SK-N-SH (cell line): ENCODE measurements at regions not wholly inside any gene's neighbourhood (a gene's known extent, or its start where the extent isn't known, plus 50 kb on each side); places are given as distances from the start of the nearest gene placed in this dataset.

Source experiments
- CTCF ChIA-PET: fragments of 300-600, 350-600 bp; formaldehyde crosslinking; extraction: SDS; loops from one replicate; lab custom pipeline; 2021; lab: Yijun Ruan, JAX
- POLR2A ChIA-PET: fragments of 350-600 bp; sonication (Branson Sonifier 250); formaldehyde crosslinking; extraction: SDS; loops from one replicate; lab custom pipeline; 2020; ENCODE audit warnings: antibody characterized with exemption, inconsistent platforms; lab: Yijun Ruan, JAX
- DNase-seq: peaks from one replicate; pipeline ENCODE4 v3.0.0; 2012
- H2AFZ ChIP-seq: fragments of 200-600 bp; sonication (generic); 2 replicates; pipeline ENCODE4 v1.8.1; 2016; ENCODE audit warnings: antibody characterized with exemption, mild to moderate bottlenecking, low read depth
- H3F3A ChIP-seq: fragments of 200-600 bp; sonication (generic); replicated peaks from 2 replicates; pipeline ENCODE3; 2016; ENCODE audit warnings: antibody characterized with exemption, mild to moderate bottlenecking; ENCODE audit not compliant: insufficient read depth
- H3K27ac ChIP-seq, 2 experiments: fragments of 200-500 bp in 1 of 2; fragments of 200-600 bp in 1 of 2; sonication (Bioruptor generic) in 1 of 2; sonication (generic), shearing (Covaris generic) in 1 of 2; 2 replicates each; pipeline versions ENCODE4 v1.5.1 to v1.6.1; 2014 to 2016; ENCODE audit warnings: low read depth in 2 of 2, inconsistent platforms in 1 of 2, low read length in 1 of 2, mild to moderate bottlenecking in 1 of 2, mixed read lengths in 1 of 2
- H3K27me3 ChIP-seq: fragments of 200-600 bp; sonication (generic), shearing (Covaris generic); 2 replicates; pipeline ENCODE4 v1.6.1; 2016; ENCODE audit warnings: mixed run types; ENCODE audit not compliant: insufficient read depth
- H3K36me3 ChIP-seq, 2 experiments: fragments of 200-500 bp in 1 of 2; fragments of 200-600 bp in 1 of 2; sonication (Bioruptor generic) in 1 of 2; sonication (generic) in 1 of 2; replicated peaks in 1 of 2; 2 replicates each; pipeline versions ENCODE3 to v1.5.1; 2014 to 2016; ENCODE audit warnings: low read length in 1 of 2, mild to moderate bottlenecking in 1 of 2; ENCODE audit not compliant: insufficient read depth in 2 of 2, control insufficient read depth in 1 of 2
- H3K4me1 ChIP-seq, 2 experiments: fragments of 200-500 bp in 1 of 2; fragments of 200-600 bp in 1 of 2; sonication (Bioruptor generic) in 1 of 2; sonication (generic), shearing (Covaris generic) in 1 of 2; 2 replicates each; pipeline versions ENCODE4 v1.5.1 to v1.6.1; 2014 to 2016; ENCODE audit warnings: low read depth in 1 of 2, low read length in 1 of 2, mixed run types in 1 of 2; ENCODE audit not compliant: insufficient read depth in 2 of 2, control insufficient read depth in 1 of 2
- H3K4me2 ChIP-seq: fragments of 200-600 bp; sonication (generic), shearing (Covaris generic); 2 replicates; pipeline ENCODE4 v1.6.1; 2017; ENCODE audit warnings: mixed run types
- H3K4me3 ChIP-seq, 2 experiments: fragments of 200-500 bp in 1 of 2; fragments of 200-600 bp in 1 of 2; sonication (Bioruptor generic) in 1 of 2; sonication (generic), shearing (Covaris generic) in 1 of 2; 2 replicates each; pipeline versions ENCODE4 v1.5.1 to v1.8.1; 2014 to 2016; ENCODE audit warnings: low read depth in 2 of 2, inconsistent platforms in 1 of 2, low read length in 1 of 2, mild to moderate bottlenecking in 1 of 2, mixed read lengths in 1 of 2, moderate library complexity in 1 of 2
- H3K79me2 ChIP-seq: fragments of 200-600 bp; sonication (generic); 2 replicates; pipeline ENCODE4 v1.8.1; 2017; ENCODE audit warnings: mild to moderate bottlenecking; ENCODE audit not compliant: insufficient read depth
- H3K9ac ChIP-seq: fragments of 200-600 bp; sonication (generic); 2 replicates; pipeline ENCODE4 v1.6.1; 2017; ENCODE audit warnings: mixed run types
- H3K9me2 ChIP-seq: fragments of 200-600 bp; sonication (generic); 2 replicates; pipeline ENCODE4 v1.6.1; 2017; ENCODE audit warnings: mixed run types
- H3K9me3 ChIP-seq: fragments of 200-600 bp; sonication (generic); 2 replicates; pipeline ENCODE4 v1.6.1; 2017; ENCODE audit warnings: mixed run types, mild to moderate bottlenecking, moderate library complexity
- H4K20me1 ChIP-seq: fragments of 200-600 bp; sonication (generic); 2 replicates; pipeline ENCODE4 v1.6.1; 2017; ENCODE audit warnings: mild to moderate bottlenecking, mixed run types; ENCODE audit not compliant: insufficient read depth
- CHD2 ChIP-seq: fragments of 150-350 bp; IDR thresholded peaks from 2 replicates; pipeline ENCODE4 v1.6.1; 2018; ENCODE audit warnings: low read length; ENCODE audit not compliant: partially characterized antibody
- ELF1 ChIP-seq: IDR thresholded peaks from 2 replicates; pipeline ENCODE4 v1.4.0; 2012
- EP300 ChIP-seq, 2 experiments: IDR thresholded peaks; 2 replicates each; pipeline versions ENCODE4 v1.4.0 to v1.6.1; 2012; ENCODE audit warnings: borderline replicate concordance in 1 of 2, low read depth in 1 of 2, low read length in 1 of 2
- EZH2phosphoT487 ChIP-seq: fragments of 200-600 bp; sonication (generic); IDR thresholded peaks from 2 replicates; pipeline ENCODE4 v1.6.1; 2017; ENCODE audit warnings: low read depth, mixed run types, mild to moderate bottlenecking, antibody characterized with exemption, moderate library complexity, borderline replicate concordance
- FOXJ3 ChIP-seq: sonication (generic); formaldehyde crosslinking; IDR thresholded peaks from 2 replicates; pipeline ENCODE4 v1.5.1; 2020; ENCODE audit warnings: mild to moderate bottlenecking, missing genetic modification reagents
- FOXM1 ChIP-seq: IDR thresholded peaks from 2 replicates; pipeline ENCODE4 v1.4.0; 2012; ENCODE audit warnings: low read depth, mild to moderate bottlenecking
- GABPA ChIP-seq: IDR thresholded peaks from 2 replicates; pipeline ENCODE4 v1.4.0; 2012; ENCODE audit warnings: low read depth, mild to moderate bottlenecking
- JUND ChIP-seq: IDR thresholded peaks from 2 replicates; pipeline ENCODE4 v1.4.0; 2012
- MAX ChIP-seq: IDR thresholded peaks from 2 replicates; pipeline ENCODE4 v1.4.0; 2012; ENCODE audit warnings: low read depth
- MXI1 ChIP-seq: IDR thresholded peaks from 2 replicates; pipeline ENCODE4 v1.6.1; 2012; ENCODE audit warnings: mild to moderate bottlenecking, low read depth, low read length, improper control_type of control experiment
- NRF1 ChIP-seq: IDR thresholded peaks from 2 replicates; pipeline ENCODE4 v1.6.1; 2012; ENCODE audit warnings: low read depth, mild to moderate bottlenecking, low read length
- RAD21 ChIP-seq: IDR thresholded peaks from 2 replicates; pipeline ENCODE4 v1.6.1; 2012; ENCODE audit warnings: mild to moderate bottlenecking, low read length
- RFX5 ChIP-seq: IDR thresholded peaks from 2 replicates; pipeline ENCODE4 v1.6.1; 2012; ENCODE audit warnings: mild to moderate bottlenecking, improper control_type of control experiment, low read length
- RXRA ChIP-seq: IDR thresholded peaks from 2 replicates; pipeline ENCODE4 v1.4.0; 2012; ENCODE audit warnings: low read depth, mild to moderate bottlenecking, borderline replicate concordance
- SMC3 ChIP-seq: IDR thresholded peaks from 2 replicates; pipeline ENCODE4 v1.6.1; 2012; ENCODE audit warnings: low read depth, low read length, improper control_type of control experiment
- TAF1 ChIP-seq: IDR thresholded peaks from 2 replicates; pipeline ENCODE4 v1.6.1; 2012; ENCODE audit warnings: low read depth, mild to moderate bottlenecking, low read length, moderate library complexity, borderline replicate concordance
- TCF12 ChIP-seq: IDR thresholded peaks from 2 replicates; pipeline ENCODE4 v1.4.0; 2012
- USF2 ChIP-seq: fragments of 150-350 bp; IDR thresholded peaks from 2 replicates; pipeline ENCODE4 v1.6.1; 2017; ENCODE audit warnings: antibody characterized with exemption, low read length, low read depth, borderline replicate concordance
- YY1 ChIP-seq: IDR thresholded peaks from 2 replicates; pipeline ENCODE4 v1.4.0; 2012; ENCODE audit warnings: low read depth, mild to moderate bottlenecking
- WGBS: methylation state at CpG from one replicate; pipeline ENCODE4 v1.1.6; 2017; ENCODE audit warnings: low lambda C conversion rate; 5-methylcytosine and 5-hydroxymethylcytosine counted together
- TF ChIP-seq, protein P1 (sequence below): IDR thresholded peaks from 2 replicates; pipeline ENCODE4 v1.6.1; 2012; ENCODE audit warnings: mild to moderate bottlenecking, low read depth, low read length, moderate library complexity
- TF ChIP-seq, protein P2 (sequence below): IDR thresholded peaks from 2 replicates; pipeline ENCODE4 v1.4.0; 2012; ENCODE audit warnings: low read depth, borderline replicate concordance

GRCh38 chr4:132267321-132267720 lies 881.8 kb upstream of the PCDH10 start:
- Histone ChIP-seq H3K4me3 (no peak overlapping the region), H3K9me3 (no peaks in the 10 kb centered on the region), H3K9me2 (no peaks in the 10 kb centered on the region), H3K27ac (no peak overlapping the region), H3K9ac (no peak overlapping the region), H3K27me3 (no peaks in the 10 kb centered on the region), H3K79me2 (no peaks in the 10 kb centered on the region), H4K20me1 (no peaks in the 10 kb centered on the region)
- CTCF ChIA-PET = no interaction called here
- WGBS = 13% methylated on average over 2 of the region's 2 CpGs
- no peak for DNase-seq
- no peak for TF ChIP-seq NRF1
- no peak for TF ChIP-seq EZH2phosphoT487
- no peak for TF ChIP-seq TAF1
- TF ChIP-seq TCF12 = no peak
- TF ChIP-seq FOXM1 = no peak
- no peak for TF ChIP-seq RXRA
- TF ChIP-seq MXI1 = no peak
- TF ChIP-seq JUND = no peak
- no peak for TF ChIP-seq RAD21
- no peak for TF ChIP-seq MAX
- TF ChIP-seq, protein P1, sequence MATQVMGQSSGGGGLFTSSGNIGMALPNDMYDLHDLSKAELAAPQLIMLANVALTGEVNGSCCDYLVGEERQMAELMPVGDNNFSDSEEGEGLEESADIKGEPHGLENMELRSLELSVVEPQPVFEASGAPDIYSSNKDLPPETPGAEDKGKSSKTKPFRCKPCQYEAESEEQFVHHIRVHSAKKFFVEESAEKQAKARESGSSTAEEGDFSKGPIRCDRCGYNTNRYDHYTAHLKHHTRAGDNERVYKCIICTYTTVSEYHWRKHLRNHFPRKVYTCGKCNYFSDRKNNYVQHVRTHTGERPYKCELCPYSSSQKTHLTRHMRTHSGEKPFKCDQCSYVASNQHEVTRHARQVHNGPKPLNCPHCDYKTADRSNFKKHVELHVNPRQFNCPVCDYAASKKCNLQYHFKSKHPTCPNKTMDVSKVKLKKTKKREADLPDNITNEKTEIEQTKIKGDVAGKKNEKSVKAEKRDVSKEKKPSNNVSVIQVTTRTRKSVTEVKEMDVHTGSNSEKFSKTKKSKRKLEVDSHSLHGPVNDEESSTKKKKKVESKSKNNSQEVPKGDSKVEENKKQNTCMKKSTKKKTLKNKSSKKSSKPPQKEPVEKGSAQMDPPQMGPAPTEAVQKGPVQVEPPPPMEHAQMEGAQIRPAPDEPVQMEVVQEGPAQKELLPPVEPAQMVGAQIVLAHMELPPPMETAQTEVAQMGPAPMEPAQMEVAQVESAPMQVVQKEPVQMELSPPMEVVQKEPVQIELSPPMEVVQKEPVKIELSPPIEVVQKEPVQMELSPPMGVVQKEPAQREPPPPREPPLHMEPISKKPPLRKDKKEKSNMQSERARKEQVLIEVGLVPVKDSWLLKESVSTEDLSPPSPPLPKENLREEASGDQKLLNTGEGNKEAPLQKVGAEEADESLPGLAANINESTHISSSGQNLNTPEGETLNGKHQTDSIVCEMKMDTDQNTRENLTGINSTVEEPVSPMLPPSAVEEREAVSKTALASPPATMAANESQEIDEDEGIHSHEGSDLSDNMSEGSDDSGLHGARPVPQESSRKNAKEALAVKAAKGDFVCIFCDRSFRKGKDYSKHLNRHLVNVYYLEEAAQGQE = no peak
- no peak for TF ChIP-seq YY1
- no peak for TF ChIP-seq GABPA
- TF ChIP-seq RFX5 = no peak
- no peak for TF ChIP-seq ELF1
- TF ChIP-seq, all 33 proteins: peak for 0
- Histone ChIP-seq H3K4me2 (no peak overlapping the region), H2AFZ (no peak overlapping the region), H3K4me1 (no peaks in the 10 kb centered on the region), H3K36me3 (no peaks in the 10 kb centered on the region), H3F3A (no peaks in the 10 kb centered on the region)
- POLR2A ChIA-PET = no interaction called here

DNA sequence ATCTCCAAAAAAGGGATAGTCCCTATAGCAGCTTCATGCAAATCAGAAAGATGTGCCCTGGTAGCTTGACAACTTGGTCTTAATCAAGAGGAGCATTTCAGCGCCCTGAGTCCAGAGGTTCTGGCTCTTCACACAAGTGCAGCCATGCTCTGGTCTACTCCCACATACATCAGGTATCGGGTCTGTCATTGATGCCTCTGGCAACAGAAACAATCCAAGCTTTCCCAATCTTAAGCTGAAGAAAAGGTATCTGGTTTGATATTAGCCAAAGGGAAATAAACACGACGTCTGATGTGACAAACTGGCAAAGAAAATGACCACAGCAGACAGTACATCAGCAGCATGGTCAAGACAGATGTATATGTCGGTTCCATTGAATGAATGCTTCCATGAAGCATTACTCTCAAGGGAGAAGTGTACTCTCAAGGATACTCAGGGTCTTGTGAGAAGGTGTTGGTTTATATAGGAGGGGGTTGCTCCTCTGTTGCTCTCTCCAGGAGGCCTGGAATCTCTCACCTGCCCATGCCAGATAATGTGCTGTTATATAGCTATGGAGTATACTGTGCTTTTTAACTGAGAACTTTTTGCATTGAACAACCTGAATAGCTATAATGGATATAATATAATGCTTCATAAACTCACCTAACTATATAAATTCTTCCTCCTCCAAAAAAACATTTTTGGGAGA lies 879.6 kb upstream of the PCDH10 start:
- Histone ChIP-seq H3K36me3 (no peaks in the 10 kb centered on the region), H3K9me3 (no peaks in the 10 kb centered on the region), H3K27ac (no peak overlapping the region), H3F3A (no peaks in the 10 kb centered on the region), H3K4me2 (no peak overlapping the region), H3K9ac (no peak overlapping the region), H2AFZ (no peak overlapping the region), H3K79me2 (no peaks in the 10 kb centered on the region), H4K20me1 (no peaks in the 10 kb centered on the region), H3K4me1 (no peaks in the 10 kb centered on the region), H3K27me3 (no peaks in the 10 kb centered on the region), H3K4me3 (no peak overlapping the region), H3K9me2 (no peaks in the 10 kb centered on the region)
- no peak for DNase-seq
- ChIA-PET POLR2A (no interaction called here), CTCF (no interaction called here)
- WGBS = 1% methylated on average over 5 of the region's 5 CpGs
- TF ChIP-seq CHD2 = no peak
- TF ChIP-seq SMC3 = no peak
- TF ChIP-seq, protein P2, sequence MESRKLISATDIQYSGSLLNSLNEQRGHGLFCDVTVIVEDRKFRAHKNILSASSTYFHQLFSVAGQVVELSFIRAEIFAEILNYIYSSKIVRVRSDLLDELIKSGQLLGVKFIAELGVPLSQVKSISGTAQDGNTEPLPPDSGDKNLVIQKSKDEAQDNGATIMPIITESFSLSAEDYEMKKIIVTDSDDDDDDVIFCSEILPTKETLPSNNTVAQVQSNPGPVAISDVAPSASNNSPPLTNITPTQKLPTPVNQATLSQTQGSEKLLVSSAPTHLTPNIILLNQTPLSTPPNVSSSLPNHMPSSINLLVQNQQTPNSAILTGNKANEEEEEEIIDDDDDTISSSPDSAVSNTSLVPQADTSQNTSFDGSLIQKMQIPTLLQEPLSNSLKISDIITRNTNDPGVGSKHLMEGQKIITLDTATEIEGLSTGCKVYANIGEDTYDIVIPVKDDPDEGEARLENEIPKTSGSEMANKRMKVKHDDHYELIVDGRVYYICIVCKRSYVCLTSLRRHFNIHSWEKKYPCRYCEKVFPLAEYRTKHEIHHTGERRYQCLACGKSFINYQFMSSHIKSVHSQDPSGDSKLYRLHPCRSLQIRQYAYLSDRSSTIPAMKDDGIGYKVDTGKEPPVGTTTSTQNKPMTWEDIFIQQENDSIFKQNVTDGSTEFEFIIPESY = no peak
- TF ChIP-seq MXI1 = no peak
- no peak for TF ChIP-seq EZH2phosphoT487
- no peak for TF ChIP-seq EP300 (IDR thresholded peaks at IDR 0.05; ENCODE audit: borderline replicate concordance in 1 of 2, low read depth in 1 of 2, low read length in 1 of 2)
- TF ChIP-seq FOXJ3 (CRISPR knock-in tag) = no peak
- no peak for TF ChIP-seq NRF1
- TF ChIP-seq GABPA = no peak
- TF ChIP-seq MAX = no peak
- no peak for TF ChIP-seq USF2
